H1 (cell line): ENCODE measurements at regions not wholly inside any gene's neighbourhood (a gene's known extent, or its start where the extent isn't known, plus 50 kb on each side); places are given as distances from the start of the nearest gene placed in this dataset.

Experiments used
- CTCF ChIP-seq, 3 experiments: IDR thresholded peaks; 1 replicate in 2 of 3; 2 replicates in 1 of 3; pipeline versions ENCODE4 v1.5.1 to v1.6.1; 2011; ENCODE audit warnings: low read length in 3 of 3, mild to moderate bottlenecking in 3 of 3, inconsistent platforms in 2 of 3, low read depth in 1 of 3, moderate library complexity in 1 of 3; ENCODE audit not compliant: insufficient read depth in 1 of 3; ENCODE audit errors: control extremely low read depth in 1 of 3
- E2F6 ChIP-seq: IDR thresholded peaks from 2 replicates; pipeline ENCODE4 v1.6.1; 2012; ENCODE audit warnings: inconsistent platforms
- FOSL1 ChIP-seq: IDR thresholded peaks from 2 replicates; pipeline ENCODE4 v1.6.1; 2011; ENCODE audit warnings: mild to moderate bottlenecking, low read depth, low read length, moderate library complexity; ENCODE audit not compliant: insufficient read depth
- JUND ChIP-seq: IDR thresholded peaks from 2 replicates; pipeline ENCODE4 v1.6.1; 2011; ENCODE audit warnings: mild to moderate bottlenecking, improper control_type of control experiment, low read length
- POLR2AphosphoS5 ChIP-seq: IDR thresholded peaks from 2 replicates; pipeline ENCODE4 v1.6.1; 2011; ENCODE audit warnings: low read depth, low read length
- RAD21 ChIP-seq, 2 experiments: IDR thresholded peaks in 1 of 2; conservative IDR thresholded peaks in 1 of 2; 2 replicates each; pipeline ENCODE4 v1.6.1; 2011; ENCODE audit warnings: low read depth in 2 of 2, low read length in 2 of 2, improper control_type of control experiment in 1 of 2, inconsistent platforms in 1 of 2, mild to moderate bottlenecking in 1 of 2, moderate library complexity in 1 of 2
- SIX5 ChIP-seq: IDR thresholded peaks from 2 replicates; pipeline ENCODE4 v1.6.1; 2011; ENCODE audit warnings: mild to moderate bottlenecking, low read depth, low read length
- SP1 ChIP-seq: IDR thresholded peaks from 2 replicates; pipeline ENCODE4 v1.6.1; 2011; ENCODE audit warnings: low read depth, low read length
- TEAD4 ChIP-seq: IDR thresholded peaks from 2 replicates; pipeline ENCODE4 v1.6.1; 2012; ENCODE audit warnings: low read depth, low read length, inconsistent platforms, mixed read lengths
- TF ChIP-seq, protein P1 (sequence below): IDR thresholded peaks from 2 replicates; pipeline ENCODE4 v1.6.1; 2011; ENCODE audit warnings: low read length, improper control_type of control experiment

- TF ChIP-seq CTCF (IDR thresholded peaks at IDR 0.05; ENCODE audit: control extremely low read depth in 1 of 3, insufficient read depth in 1 of 3, low read depth in 1 of 3, low read length in 3 of 3), result no peak
- TF ChIP-seq, protein P1, sequence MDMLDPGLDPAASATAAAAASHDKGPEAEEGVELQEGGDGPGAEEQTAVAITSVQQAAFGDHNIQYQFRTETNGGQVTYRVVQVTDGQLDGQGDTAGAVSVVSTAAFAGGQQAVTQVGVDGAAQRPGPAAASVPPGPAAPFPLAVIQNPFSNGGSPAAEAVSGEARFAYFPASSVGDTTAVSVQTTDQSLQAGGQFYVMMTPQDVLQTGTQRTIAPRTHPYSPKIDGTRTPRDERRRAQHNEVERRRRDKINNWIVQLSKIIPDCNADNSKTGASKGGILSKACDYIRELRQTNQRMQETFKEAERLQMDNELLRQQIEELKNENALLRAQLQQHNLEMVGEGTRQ, result no peak
- TF ChIP-seq FOSL1, result no peak
- TF ChIP-seq JUND, result no peak
- TF ChIP-seq SIX5, result no peak
- no peak for TF ChIP-seq POLR2AphosphoS5
- TF ChIP-seq RAD21 (IDR thresholded peaks at IDR 0.05 in 1 of 2, conservative IDR thresholded peaks at IDR 0.05 in 1 of 2; ENCODE audit: low read depth in 2 of 2, low read length in 2 of 2), result no peak
- no peak for TF ChIP-seq SP1
- TF ChIP-seq E2F6, result no peak
- no peak for TF ChIP-seq TEAD4
Measured at GRCh38 chr3:187833375-187833774, 88.1 kb upstream of the BCL6 start.
